ENCODE measurements at regions not wholly inside any gene's neighbourhood (a gene's known extent, or its start where the extent isn't known, plus 50 kb on each side); places are given as distances from the start of the nearest gene placed in this dataset.

GRCh38 chr2:100641125-100641435 lies 78.3 kb downstream of the PDCL3 start:
- Histone ChIP-seq H3K27ac (ENCODE audit: low read depth in 1 of 2, low read length in 2 of 2) (no peak overlapping the region), H3K27me3 (ENCODE audit: control insufficient read depth in 4 of 4, insufficient read depth in 4 of 4, low read length in 3 of 4) (peaks cover 0 to 6% (median 2%) of the 10 kb centered on the region in 4 donors), H3K9me3 (ENCODE audit: control insufficient read depth in 4 of 4, low read length in 3 of 4) (no peaks in the 10 kb centered on the region), H3K36me3 (ENCODE audit: control insufficient read depth in 4 of 4, insufficient read depth in 3 of 4, low read depth in 1 of 4, low read length in 3 of 4) (no peaks in the 10 kb centered on the region), H3K4me3 (ENCODE audit: low read depth in 1 of 3, low read length in 3 of 3) (no peak overlapping the region), H3K4me1 (ENCODE audit: control insufficient read depth in 4 of 4, insufficient read depth in 4 of 4, low read length in 3 of 4) (no peaks in the 10 kb centered on the region), H3K9ac (ENCODE audit: low read depth in 1 of 2, low read length in 2 of 2) (no peak overlapping the region)
- no peak for DNase-seq (ENCODE audit: low spot score)
- WGBS = 91% methylated on average over 11 of the region's 11 CpGs
- no peak for TF ChIP-seq MAX (IDR thresholded peaks at IDR 0.05)
- TF ChIP-seq RXRA (IDR thresholded peaks at IDR 0.05) = no peak
- TF ChIP-seq RAD21 (IDR thresholded peaks at IDR 0.05) = no peak

- Histone ChIP-seq H3K4me1 (ENCODE audit: control insufficient read depth in 4 of 4, insufficient read depth in 4 of 4, low read length in 3 of 4) (no peaks in the 10 kb centered on the region), H3K27me3 (ENCODE audit: control insufficient read depth in 4 of 4, insufficient read depth in 4 of 4, low read length in 3 of 4) (peaks cover 0 to 4% (median 2%) of the 10 kb centered on the region in 4 donors), H3K4me3 (ENCODE audit: low read depth in 1 of 3, low read length in 3 of 3) (no peak overlapping the region), H3K27ac (ENCODE audit: low read depth in 1 of 2, low read length in 2 of 2) (no peak overlapping the region), H3K9me3 (ENCODE audit: control insufficient read depth in 4 of 4, low read length in 3 of 4) (no peaks in the 10 kb centered on the region), H3K9ac (ENCODE audit: low read depth in 1 of 2, low read length in 2 of 2) (no peak overlapping the region), H3K36me3 (ENCODE audit: control insufficient read depth in 4 of 4, insufficient read depth in 3 of 4, low read depth in 1 of 4, low read length in 3 of 4) (no peaks in the 10 kb centered on the region)
- WGBS = 82% methylated on average over 8 of the region's 8 CpGs
- TF ChIP-seq MAX (IDR thresholded peaks at IDR 0.05) (no peak), RXRA (IDR thresholded peaks at IDR 0.05) (no peak), ATF3 (IDR thresholded peaks at IDR 0.05) (no peak), RAD21 (IDR thresholded peaks at IDR 0.05) (no peak), EGR1 (IDR thresholded peaks at IDR 0.05; ENCODE audit: low read depth in 2 of 2) (no peak), YY1 (IDR thresholded peaks at IDR 0.05) (no peak), FOXA2 (IDR thresholded peaks at IDR 0.05) (no peak), JUND (IDR thresholded peaks at IDR 0.05) (no peak), TAF1 (conservative IDR thresholded peaks at IDR 0.05) (no peak), HNF4G (IDR thresholded peaks at IDR 0.05) (no peak), GABPA (IDR thresholded peaks at IDR 0.05 in 1 of 2, conservative IDR thresholded peaks at IDR 0.05 in 1 of 2) (no peak), NR2F2 (IDR thresholded peaks at IDR 0.05) (no peak), FOXA1 (IDR thresholded peaks at IDR 0.05) (no peak)
- TF ChIP-seq, protein P1, sequence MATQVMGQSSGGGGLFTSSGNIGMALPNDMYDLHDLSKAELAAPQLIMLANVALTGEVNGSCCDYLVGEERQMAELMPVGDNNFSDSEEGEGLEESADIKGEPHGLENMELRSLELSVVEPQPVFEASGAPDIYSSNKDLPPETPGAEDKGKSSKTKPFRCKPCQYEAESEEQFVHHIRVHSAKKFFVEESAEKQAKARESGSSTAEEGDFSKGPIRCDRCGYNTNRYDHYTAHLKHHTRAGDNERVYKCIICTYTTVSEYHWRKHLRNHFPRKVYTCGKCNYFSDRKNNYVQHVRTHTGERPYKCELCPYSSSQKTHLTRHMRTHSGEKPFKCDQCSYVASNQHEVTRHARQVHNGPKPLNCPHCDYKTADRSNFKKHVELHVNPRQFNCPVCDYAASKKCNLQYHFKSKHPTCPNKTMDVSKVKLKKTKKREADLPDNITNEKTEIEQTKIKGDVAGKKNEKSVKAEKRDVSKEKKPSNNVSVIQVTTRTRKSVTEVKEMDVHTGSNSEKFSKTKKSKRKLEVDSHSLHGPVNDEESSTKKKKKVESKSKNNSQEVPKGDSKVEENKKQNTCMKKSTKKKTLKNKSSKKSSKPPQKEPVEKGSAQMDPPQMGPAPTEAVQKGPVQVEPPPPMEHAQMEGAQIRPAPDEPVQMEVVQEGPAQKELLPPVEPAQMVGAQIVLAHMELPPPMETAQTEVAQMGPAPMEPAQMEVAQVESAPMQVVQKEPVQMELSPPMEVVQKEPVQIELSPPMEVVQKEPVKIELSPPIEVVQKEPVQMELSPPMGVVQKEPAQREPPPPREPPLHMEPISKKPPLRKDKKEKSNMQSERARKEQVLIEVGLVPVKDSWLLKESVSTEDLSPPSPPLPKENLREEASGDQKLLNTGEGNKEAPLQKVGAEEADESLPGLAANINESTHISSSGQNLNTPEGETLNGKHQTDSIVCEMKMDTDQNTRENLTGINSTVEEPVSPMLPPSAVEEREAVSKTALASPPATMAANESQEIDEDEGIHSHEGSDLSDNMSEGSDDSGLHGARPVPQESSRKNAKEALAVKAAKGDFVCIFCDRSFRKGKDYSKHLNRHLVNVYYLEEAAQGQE (IDR thresholded peaks at IDR 0.05) = no peak
- TF ChIP-seq, protein P2, sequence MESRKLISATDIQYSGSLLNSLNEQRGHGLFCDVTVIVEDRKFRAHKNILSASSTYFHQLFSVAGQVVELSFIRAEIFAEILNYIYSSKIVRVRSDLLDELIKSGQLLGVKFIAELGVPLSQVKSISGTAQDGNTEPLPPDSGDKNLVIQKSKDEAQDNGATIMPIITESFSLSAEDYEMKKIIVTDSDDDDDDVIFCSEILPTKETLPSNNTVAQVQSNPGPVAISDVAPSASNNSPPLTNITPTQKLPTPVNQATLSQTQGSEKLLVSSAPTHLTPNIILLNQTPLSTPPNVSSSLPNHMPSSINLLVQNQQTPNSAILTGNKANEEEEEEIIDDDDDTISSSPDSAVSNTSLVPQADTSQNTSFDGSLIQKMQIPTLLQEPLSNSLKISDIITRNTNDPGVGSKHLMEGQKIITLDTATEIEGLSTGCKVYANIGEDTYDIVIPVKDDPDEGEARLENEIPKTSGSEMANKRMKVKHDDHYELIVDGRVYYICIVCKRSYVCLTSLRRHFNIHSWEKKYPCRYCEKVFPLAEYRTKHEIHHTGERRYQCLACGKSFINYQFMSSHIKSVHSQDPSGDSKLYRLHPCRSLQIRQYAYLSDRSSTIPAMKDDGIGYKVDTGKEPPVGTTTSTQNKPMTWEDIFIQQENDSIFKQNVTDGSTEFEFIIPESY (IDR thresholded peaks at IDR 0.05) = no peak
- DNase-seq (ENCODE audit: low spot score) = no peak
Observed at GRCh38 chr2:100642425-100642824, 79.6 kb downstream of the PDCL3 start.
